ENCODE measurements at regions not wholly inside any gene's neighbourhood (a gene's known extent, or its start where the extent isn't known, plus 50 kb on each side); places are given as distances from the start of the nearest gene placed in this dataset.
A peak's percentile ranks its signal among the peaks of the same experiment; 100 is the strongest.

DNA sequence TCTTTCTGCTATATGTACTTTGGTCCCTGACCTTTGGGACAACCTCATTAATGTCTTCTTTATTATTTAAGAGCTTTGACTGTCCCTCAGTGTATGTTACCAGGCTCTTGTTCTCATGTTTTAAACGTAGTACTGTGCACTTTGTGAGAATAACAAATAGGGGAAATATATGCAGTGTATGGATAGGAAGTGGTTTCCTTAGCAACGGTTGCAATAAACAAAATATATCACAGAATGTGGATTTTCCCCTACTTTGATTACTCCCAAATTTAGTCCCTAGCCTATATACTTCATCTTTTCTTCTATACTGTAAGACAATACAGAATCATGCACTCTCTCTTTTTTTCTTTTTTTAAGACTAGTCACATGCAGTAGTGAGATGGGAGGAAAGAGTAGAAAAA is 123.8 kb upstream of the AKIRIN2 start:
- peaks cover 0 to 9% (median 7%) of the 10 kb centered on the region in 5 donors for H3K27me3 Mint-ChIP-seq
- intact Hi-C loops (cut with micrococcal nuclease) = no loop called here
- no peak overlapping the region for H3K4me3 Mint-ChIP-seq
- no peaks in the 10 kb centered on the region for H3K36me3 Mint-ChIP-seq
- no peaks in the 10 kb centered on the region for H3K4me1 ChIP-seq (ENCODE audit: control insufficient read depth in 2 of 2, insufficient read depth in 2 of 2, low read length in 2 of 2)
- no peaks in the 10 kb centered on the region for H3K36me3 ChIP-seq (ENCODE audit: control insufficient read depth in 2 of 3, insufficient read depth in 3 of 3, low read length in 3 of 3)
- no peak overlapping the region for H3K4me3 ChIP-seq (ENCODE audit: low read length)
- peaks cover 8 to 16% (median 13%) of the 10 kb centered on the region in 7 donors for H3K4me1 Mint-ChIP-seq
- no peaks in the 10 kb centered on the region for H3K27me3 ChIP-seq (ENCODE audit: control insufficient read depth in 2 of 2, insufficient read depth in 2 of 2, low read length in 2 of 2)
- peak overlapping the region in 3 of 9 donors; percentile 39 to 59 (median 45) for H3K27ac Mint-ChIP-seq
- peak; percentile 85 for ATAC-seq
- no peak overlapping the region for H3K27ac ChIP-seq (ENCODE audit: low read depth, low read length)
- DNase-seq = peak in 2 of 9 donors; percentile 16 to 31
- POLR2A ChIA-PET = interaction anchor here (0.9 kb wide), 1 partner anchor 14 kb away, joined by 3 read pairs; no protein-coding TSS in a partner anchor
- peaks cover 0 to 2% (median 0%) of the 10 kb centered on the region in 11 donors for H3K9me3 Mint-ChIP-seq
- H3K9me3 ChIP-seq (ENCODE audit: control insufficient read depth in 2 of 3, low read length in 3 of 3) = no peaks in the 10 kb centered on the region
- CTCF ChIA-PET = no interaction called here

DNA sequence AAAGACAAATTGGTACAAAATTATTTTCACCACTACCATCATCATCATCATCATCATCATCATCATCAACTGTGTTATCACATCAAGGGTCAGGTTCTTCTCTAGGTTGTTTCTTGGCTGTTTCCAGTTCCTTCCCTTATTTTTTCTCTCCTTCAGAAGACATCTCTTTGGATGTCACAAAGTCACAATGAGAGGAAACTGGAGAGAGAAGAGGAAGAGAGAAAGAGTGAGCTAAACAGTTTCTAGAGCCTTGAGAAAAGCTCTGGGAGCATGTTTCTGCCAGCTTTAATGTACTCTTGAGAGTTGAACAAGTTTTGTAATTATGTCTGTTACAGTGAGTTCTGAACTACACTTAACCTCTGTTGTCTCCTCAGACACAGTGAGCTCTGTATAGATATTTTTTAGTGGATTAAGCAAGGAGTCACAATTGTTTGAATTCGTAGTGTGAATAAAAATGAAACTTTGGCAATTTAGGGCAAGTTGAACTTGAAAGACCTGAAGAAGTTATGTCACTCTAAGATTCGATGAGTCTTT is 123.0 kb upstream of the AKIRIN2 start:
- Mint-ChIP-seq H3K36me3 (no peaks in the 10 kb centered on the region), H3K4me3 (no peak overlapping the region), H3K27me3 (peaks cover 0 to 7% (median under 1%) of the 10 kb centered on the region in 5 donors), H3K27ac (peak overlapping the region in 1 of 9 donors; percentile 39), H3K9me3 (peaks cover 0 to 2% (median 0%) of the 10 kb centered on the region in 11 donors), H3K4me1 (peaks cover 6 to 16% (median 13%) of the 10 kb centered on the region in 7 donors)
- intact Hi-C loops (cut with micrococcal nuclease) = no loop called here
- POLR2A ChIA-PET = interaction anchor here (0.9 kb wide), 1 partner anchor 14 kb away, joined by 3 read pairs; no protein-coding TSS in a partner anchor
- ATAC-seq (no peak), DNase-seq (no peak)
- no peaks in the 10 kb centered on the region for H3K36me3 ChIP-seq (ENCODE audit: control insufficient read depth in 2 of 3, insufficient read depth in 3 of 3, low read length in 3 of 3)
- H3K9me3 ChIP-seq (ENCODE audit: control insufficient read depth in 2 of 3, low read length in 3 of 3) = no peaks in the 10 kb centered on the region
- no peaks in the 10 kb centered on the region for H3K27me3 ChIP-seq (ENCODE audit: control insufficient read depth in 2 of 2, insufficient read depth in 2 of 2, low read length in 2 of 2)
- H3K4me3 ChIP-seq (ENCODE audit: low read length) = no peak overlapping the region
- no peak overlapping the region for H3K27ac ChIP-seq (ENCODE audit: low read depth, low read length)
- H3K4me1 ChIP-seq (ENCODE audit: control insufficient read depth in 2 of 2, insufficient read depth in 2 of 2, low read length in 2 of 2) = no peaks in the 10 kb centered on the region
- CTCF ChIA-PET = no interaction called here

- Histone ChIP-seq H3K4me1 (ENCODE audit: control insufficient read depth in 2 of 2, insufficient read depth in 2 of 2, low read length in 2 of 2) (no peaks in the 10 kb centered on the region), H3K27me3 (ENCODE audit: control insufficient read depth in 2 of 2, insufficient read depth in 2 of 2, low read length in 2 of 2) (no peaks in the 10 kb centered on the region), H3K9me3 (ENCODE audit: control insufficient read depth in 2 of 3, low read length in 3 of 3) (no peaks in the 10 kb centered on the region), H3K4me3 (ENCODE audit: low read length) (no peak overlapping the region), H3K36me3 (ENCODE audit: control insufficient read depth in 2 of 3, insufficient read depth in 3 of 3, low read length in 3 of 3) (no peaks in the 10 kb centered on the region), H3K27ac (ENCODE audit: low read depth, low read length) (no peak overlapping the region)
- Mint-ChIP-seq H3K9me3 (peaks cover 0 to 2% (median 0%) of the 10 kb centered on the region in 11 donors), H3K27me3 (peaks cover 0 to 7% (median 0%) of the 10 kb centered on the region in 5 donors), H3K4me3 (no peak overlapping the region), H3K27ac (no peak overlapping the region), H3K36me3 (no peaks in the 10 kb centered on the region), H3K4me1 (peaks cover 4 to 16% (median 13%) of the 10 kb centered on the region in 7 donors)
- DNase-seq (no peak), ATAC-seq (no peak)
- ChIA-PET POLR2A (no interaction called here), CTCF (no interaction called here)
- intact Hi-C loops (cut with micrococcal nuclease) = no loop called here
Measured at GRCh38 chr6:87822011-87822410, 120.0 kb upstream of the AKIRIN2 start.

GRCh38 chr6:87820343-87820984 is 118.4 kb upstream of the AKIRIN2 start:
- Mint-ChIP-seq H3K9me3 (peaks cover 0 to 3% (median 0%) of the 10 kb centered on the region in 11 donors), H3K27me3 (peaks cover 0 to 10% (median 5%) of the 10 kb centered on the region in 5 donors), H3K36me3 (no peaks in the 10 kb centered on the region), H3K4me1 (peaks cover 0 to 6% (median 5%) of the 10 kb centered on the region in 7 donors), H3K4me3 (no peak overlapping the region), H3K27ac (no peak overlapping the region)
- Histone ChIP-seq H3K4me3 (ENCODE audit: low read length) (no peak overlapping the region), H3K27me3 (ENCODE audit: control insufficient read depth in 2 of 2, insufficient read depth in 2 of 2, low read length in 2 of 2) (no peaks in the 10 kb centered on the region), H3K4me1 (ENCODE audit: control insufficient read depth in 2 of 2, insufficient read depth in 2 of 2, low read length in 2 of 2) (no peaks in the 10 kb centered on the region), H3K36me3 (ENCODE audit: control insufficient read depth in 2 of 3, insufficient read depth in 3 of 3, low read length in 3 of 3) (no peaks in the 10 kb centered on the region), H3K27ac (ENCODE audit: low read depth, low read length) (no peak overlapping the region), H3K9me3 (ENCODE audit: control insufficient read depth in 2 of 3, low read length in 3 of 3) (no peaks in the 10 kb centered on the region)
- ATAC-seq (no peak), DNase-seq (no peak)
- CTCF ChIA-PET = interaction anchor here (1.0 to 1.2 kb wide), 2 partner anchors 11 to 93 kb away, joined by 3 to 4 read pairs; no protein-coding TSS in a partner anchor
- POLR2A ChIA-PET = interaction anchor here (0.6 kb wide), 1 partner anchor 1806 kb away, joined by 4 read pairs; no protein-coding TSS in a partner anchor
- intact Hi-C loops (cut with micrococcal nuclease) = no loop called here

DNA sequence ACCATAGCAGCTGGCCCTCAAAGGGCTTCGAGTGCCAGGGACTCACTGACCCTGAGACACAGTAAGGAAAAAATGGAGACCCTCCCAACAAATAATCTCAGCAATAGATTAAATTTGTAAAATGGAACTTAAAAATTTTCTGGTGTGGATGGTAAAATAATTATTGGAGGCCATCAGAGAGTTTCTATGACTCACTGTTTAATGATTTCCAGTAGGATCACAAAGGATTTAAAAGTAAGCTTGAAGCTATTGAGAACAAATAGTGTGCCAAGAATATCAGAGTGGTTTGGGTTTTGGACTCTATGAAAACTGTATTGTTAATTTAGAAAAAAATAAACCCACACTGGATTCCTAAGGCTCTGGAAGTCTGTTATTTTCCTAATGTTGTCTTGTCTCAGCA is 115.2 kb upstream of the AKIRIN2 start:
- H3K27ac Mint-ChIP-seq = no peak overlapping the region
- H3K27me3 Mint-ChIP-seq = peaks cover 4 to 16% (median 8%) of the 10 kb centered on the region in 5 donors
- no peaks in the 10 kb centered on the region for H3K27me3 ChIP-seq (ENCODE audit: control insufficient read depth in 2 of 2, insufficient read depth in 2 of 2, low read length in 2 of 2)
- intact Hi-C loops (cut with micrococcal nuclease) = no loop called here
- H3K36me3 Mint-ChIP-seq = no peaks in the 10 kb centered on the region
- CTCF ChIA-PET = no interaction called here
- no peak overlapping the region for H3K4me3 Mint-ChIP-seq
- POLR2A ChIA-PET = no interaction called here
- no peak for DNase-seq
- H3K4me1 ChIP-seq (ENCODE audit: control insufficient read depth in 2 of 2, insufficient read depth in 2 of 2, low read length in 2 of 2) = no peaks in the 10 kb centered on the region
- H3K4me3 ChIP-seq (ENCODE audit: low read length) = no peak overlapping the region
- no peaks in the 10 kb centered on the region for H3K36me3 ChIP-seq (ENCODE audit: control insufficient read depth in 2 of 3, insufficient read depth in 3 of 3, low read length in 3 of 3)
- no peaks in the 10 kb centered on the region for H3K4me1 Mint-ChIP-seq
- no peak for ATAC-seq
- H3K9me3 ChIP-seq (ENCODE audit: control insufficient read depth in 2 of 3, low read length in 3 of 3) = no peaks in the 10 kb centered on the region
- H3K27ac ChIP-seq (ENCODE audit: low read depth, low read length) = no peak overlapping the region
- peaks cover 0 to 3% (median 0%) of the 10 kb centered on the region in 11 donors for H3K9me3 Mint-ChIP-seq

DNA sequence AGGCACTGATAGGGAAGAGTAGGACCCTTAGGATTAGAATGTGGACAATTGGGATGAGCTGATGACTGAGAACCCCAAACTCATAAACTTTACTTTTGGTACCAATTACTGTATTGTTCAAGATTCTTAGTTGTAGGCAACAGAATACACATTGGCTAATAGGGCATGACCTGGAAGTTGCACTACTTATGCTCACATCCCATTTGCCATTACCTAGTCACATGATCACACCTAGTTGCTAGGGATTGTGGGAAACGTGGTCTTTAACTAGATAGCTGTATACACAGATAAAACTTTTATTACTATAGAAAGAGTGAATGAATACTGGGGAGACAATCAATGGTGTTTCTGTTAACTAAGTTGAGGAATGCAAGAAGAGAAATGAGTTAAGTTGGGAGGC is 113.4 kb upstream of the AKIRIN2 start:
- H3K36me3 ChIP-seq (ENCODE audit: control insufficient read depth in 2 of 3, insufficient read depth in 3 of 3, low read length in 3 of 3) = no peaks in the 10 kb centered on the region
- Mint-ChIP-seq H3K27ac (no peak overlapping the region), H3K4me3 (no peak overlapping the region), H3K4me1 (no peaks in the 10 kb centered on the region), H3K9me3 (peaks cover 0 to 3% (median 0%) of the 10 kb centered on the region in 11 donors), H3K36me3 (no peaks in the 10 kb centered on the region), H3K27me3 (peaks cover 4 to 20% (median 9%) of the 10 kb centered on the region in 5 donors)
- H3K27ac ChIP-seq (ENCODE audit: low read depth, low read length) = no peak overlapping the region
- no peaks in the 10 kb centered on the region for H3K9me3 ChIP-seq (ENCODE audit: control insufficient read depth in 2 of 3, low read length in 3 of 3)
- H3K4me1 ChIP-seq (ENCODE audit: control insufficient read depth in 2 of 2, insufficient read depth in 2 of 2, low read length in 2 of 2) = no peaks in the 10 kb centered on the region
- H3K4me3 ChIP-seq (ENCODE audit: low read length) = no peak overlapping the region
- no peak for ATAC-seq
- ChIA-PET CTCF (no interaction called here), POLR2A (no interaction called here)
- no peaks in the 10 kb centered on the region for H3K27me3 ChIP-seq (ENCODE audit: control insufficient read depth in 2 of 2, insufficient read depth in 2 of 2, low read length in 2 of 2)
- DNase-seq = no peak
- intact Hi-C loops (cut with micrococcal nuclease) = no loop called here
